ENCODE measurements at regions not wholly inside any gene's neighbourhood (a gene's known extent, or its start where the extent isn't known, plus 50 kb on each side); places are given as distances from the start of the nearest gene placed in this dataset.
A peak's percentile ranks its signal among the peaks of the same experiment; 100 is the strongest.

GRCh38 chr2:235112365-235112764 lies 160.5 kb downstream of the SH3BP4 start:
- Histone ChIP-seq H2BK12ac (ENCODE audit: low read length) (no peak overlapping the region), H3K4me2 (ENCODE audit: insufficient read depth, low read length, poor library complexity, severe bottlenecking) (no peak overlapping the region), H3K9ac (ENCODE audit: low read depth, low read length, poor library complexity) (no peak overlapping the region), H3K4ac (ENCODE audit: low read length) (no peak overlapping the region), H3K27ac (replicated peaks; ENCODE audit: low read length) (no peak overlapping the region), H3K14ac (ENCODE audit: low read length) (no peak overlapping the region), H2BK120ac (ENCODE audit: low read depth, low read length) (no peak overlapping the region), H4K91ac (ENCODE audit: low read depth, low read length, poor library complexity) (no peak overlapping the region), H3K27me3 (ENCODE audit: control insufficient read depth in 3 of 3, insufficient read depth in 3 of 3, low read depth in 1 of 3, low read length in 3 of 3) (no peaks in the 10 kb centered on the region), H3K9me3 (replicated peaks in 1 of 2; ENCODE audit: control insufficient read depth in 2 of 2, insufficient read depth in 1 of 2, low read depth in 1 of 2, low read length in 2 of 2) (no peaks in the 10 kb centered on the region), H2BK5ac (ENCODE audit: low read length) (no peak overlapping the region), H3K36me3 (replicated peaks in 1 of 2; ENCODE audit: control insufficient read depth in 2 of 2, insufficient read depth in 2 of 2, low read length in 2 of 2) (no peaks in the 10 kb centered on the region), H2AFZ (ENCODE audit: low read length) (no peak overlapping the region), H3K4me3 (ENCODE audit: low read length in 2 of 2) (no peak overlapping the region), H2BK15ac (ENCODE audit: low read length) (no peak overlapping the region), H3K4me1 (ENCODE audit: control insufficient read depth in 2 of 2, insufficient read depth in 1 of 2, low read depth in 1 of 2, low read length in 2 of 2) (peaks cover 4 to 10% of the 10 kb centered on the region in 2 donors), H3K79me1 (ENCODE audit: low read depth, low read length) (no peaks in the 10 kb centered on the region), H2AK5ac (ENCODE audit: low read depth, low read length) (no peak overlapping the region), H3K23ac (ENCODE audit: low read depth, low read length, poor library complexity) (no peak overlapping the region), H3K18ac (ENCODE audit: low read length) (no peak overlapping the region), H4K8ac (ENCODE audit: low read depth, low read length) (no peak overlapping the region)
- DNase-seq (ENCODE audit: low spot score), result no peak
- no CpG with 5 or more reads among the region's 4 CpGs for WGBS, 2 donors (ENCODE audit: extremely low coverage in 2 of 2, insufficient read length in 2 of 2, insufficient replicate concordance in 1 of 2)

DNA sequence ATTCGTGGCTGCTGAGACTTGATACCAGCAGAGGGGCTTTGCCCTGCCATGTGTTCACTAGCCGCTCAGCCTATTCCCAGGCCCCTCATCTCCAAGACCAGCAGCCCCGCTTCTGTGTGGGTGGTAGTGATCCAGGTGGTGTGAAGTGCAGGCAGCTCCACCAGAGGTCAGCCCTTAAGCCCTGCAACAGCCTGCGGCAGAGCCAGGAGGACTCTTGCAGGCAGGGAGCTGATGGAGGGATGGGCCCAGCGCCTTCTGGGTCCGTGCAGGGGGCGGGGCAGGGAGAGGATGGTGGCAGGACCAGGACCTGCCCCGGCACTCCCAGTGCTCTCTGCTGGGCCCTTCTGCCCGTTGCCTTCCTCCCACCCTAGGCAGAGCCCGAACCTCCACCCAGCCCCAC lies 162.0 kb downstream of the SH3BP4 start:
- Histone ChIP-seq H3K4ac (ENCODE audit: low read length) (no peak overlapping the region), H2BK12ac (ENCODE audit: low read length) (no peak overlapping the region), H3K36me3 (replicated peaks in 1 of 2; ENCODE audit: control insufficient read depth in 2 of 2, insufficient read depth in 2 of 2, low read length in 2 of 2) (no peaks in the 10 kb centered on the region), H3K9ac (ENCODE audit: low read depth, low read length, poor library complexity) (no peak overlapping the region), H2BK15ac (ENCODE audit: low read length) (peak overlapping the region; percentile 93), H3K18ac (ENCODE audit: low read length) (peak overlapping the region; percentile 77), H2BK120ac (ENCODE audit: low read depth, low read length) (peak overlapping the region; percentile 58), H3K4me2 (ENCODE audit: insufficient read depth, low read length, poor library complexity, severe bottlenecking) (no peak overlapping the region), H3K4me1 (ENCODE audit: control insufficient read depth in 2 of 2, insufficient read depth in 1 of 2, low read depth in 1 of 2, low read length in 2 of 2) (peaks cover 4 to 10% of the 10 kb centered on the region in 2 donors), H3K79me1 (ENCODE audit: low read depth, low read length) (no peaks in the 10 kb centered on the region), H2BK5ac (ENCODE audit: low read length) (no peak overlapping the region), H3K27me3 (ENCODE audit: control insufficient read depth in 3 of 3, insufficient read depth in 3 of 3, low read depth in 1 of 3, low read length in 3 of 3) (no peaks in the 10 kb centered on the region), H2AK5ac (ENCODE audit: low read depth, low read length) (peak overlapping the region; percentile 57), H4K8ac (ENCODE audit: low read depth, low read length) (no peak overlapping the region), H3K23ac (ENCODE audit: low read depth, low read length, poor library complexity) (peak overlapping the region; percentile 34), H3K27ac (replicated peaks; ENCODE audit: low read length) (no peak overlapping the region), H4K91ac (ENCODE audit: low read depth, low read length, poor library complexity) (peak overlapping the region; percentile 49), H3K14ac (ENCODE audit: low read length) (peak overlapping the region; percentile 73), H2AFZ (ENCODE audit: low read length) (no peak overlapping the region), H3K9me3 (replicated peaks in 1 of 2; ENCODE audit: control insufficient read depth in 2 of 2, insufficient read depth in 1 of 2, low read depth in 1 of 2, low read length in 2 of 2) (no peaks in the 10 kb centered on the region), H3K4me3 (ENCODE audit: low read length in 2 of 2) (no peak overlapping the region)
- no peak for DNase-seq (ENCODE audit: low spot score)
- no CpG with 5 or more reads among the region's 10 CpGs for WGBS, 2 donors (ENCODE audit: extremely low coverage in 2 of 2, insufficient read length in 2 of 2, insufficient replicate concordance in 1 of 2)

GRCh38 chr2:235114286-235114685 lies 162.5 kb downstream of the SH3BP4 start:
- Histone ChIP-seq H3K18ac (ENCODE audit: low read length) (peak overlapping the region; percentile 77), H2BK120ac (ENCODE audit: low read depth, low read length) (no peak overlapping the region), H3K4ac (ENCODE audit: low read length) (no peak overlapping the region), H3K9me3 (replicated peaks in 1 of 2; ENCODE audit: control insufficient read depth in 2 of 2, insufficient read depth in 1 of 2, low read depth in 1 of 2, low read length in 2 of 2) (peaks cover 0 to under 1% of the 10 kb centered on the region in 2 donors), H2AK5ac (ENCODE audit: low read depth, low read length) (no peak overlapping the region), H2BK5ac (ENCODE audit: low read length) (no peak overlapping the region), H4K8ac (ENCODE audit: low read depth, low read length) (no peak overlapping the region), H2AFZ (ENCODE audit: low read length) (no peak overlapping the region), H4K91ac (ENCODE audit: low read depth, low read length, poor library complexity) (no peak overlapping the region), H3K36me3 (replicated peaks in 1 of 2; ENCODE audit: control insufficient read depth in 2 of 2, insufficient read depth in 2 of 2, low read length in 2 of 2) (no peaks in the 10 kb centered on the region), H3K27ac (replicated peaks; ENCODE audit: low read length) (no peak overlapping the region), H2BK15ac (ENCODE audit: low read length) (no peak overlapping the region), H3K4me2 (ENCODE audit: insufficient read depth, low read length, poor library complexity, severe bottlenecking) (no peak overlapping the region), H3K27me3 (ENCODE audit: control insufficient read depth in 3 of 3, insufficient read depth in 3 of 3, low read depth in 1 of 3, low read length in 3 of 3) (no peaks in the 10 kb centered on the region), H3K79me1 (ENCODE audit: low read depth, low read length) (no peaks in the 10 kb centered on the region), H2BK12ac (ENCODE audit: low read length) (no peak overlapping the region), H3K23ac (ENCODE audit: low read depth, low read length, poor library complexity) (no peak overlapping the region), H3K9ac (ENCODE audit: low read depth, low read length, poor library complexity) (no peak overlapping the region), H3K4me1 (ENCODE audit: control insufficient read depth in 2 of 2, insufficient read depth in 1 of 2, low read depth in 1 of 2, low read length in 2 of 2) (peaks cover 4 to 10% of the 10 kb centered on the region in 2 donors), H3K4me3 (ENCODE audit: low read length in 2 of 2) (no peak overlapping the region), H3K14ac (ENCODE audit: low read length) (no peak overlapping the region)
- no peak for DNase-seq (ENCODE audit: low spot score)
- no CpG with 5 or more reads among the region's 10 CpGs for WGBS, 2 donors (ENCODE audit: extremely low coverage in 2 of 2, insufficient read length in 2 of 2, insufficient replicate concordance in 1 of 2)

GRCh38 chr2:235115521-235115920 lies 163.7 kb downstream of the SH3BP4 start:
- no peak overlapping the region for H4K91ac ChIP-seq (ENCODE audit: low read depth, low read length, poor library complexity)
- no peak overlapping the region for H3K14ac ChIP-seq (ENCODE audit: low read length)
- H2BK12ac ChIP-seq (ENCODE audit: low read length), result no peak overlapping the region
- no peak overlapping the region for H3K27ac ChIP-seq (replicated peaks; ENCODE audit: low read length)
- peaks cover 0 to 5% of the 10 kb centered on the region in 2 donors for H3K9me3 ChIP-seq (replicated peaks in 1 of 2; ENCODE audit: control insufficient read depth in 2 of 2, insufficient read depth in 1 of 2, low read depth in 1 of 2, low read length in 2 of 2)
- H2AK5ac ChIP-seq (ENCODE audit: low read depth, low read length), result no peak overlapping the region
- H3K23ac ChIP-seq (ENCODE audit: low read depth, low read length, poor library complexity), result no peak overlapping the region
- no CpG with 5 or more reads among the region's 4 CpGs for WGBS, 2 donors (ENCODE audit: extremely low coverage in 2 of 2, insufficient read length in 2 of 2, insufficient replicate concordance in 1 of 2)
- no peak overlapping the region for H3K4ac ChIP-seq (ENCODE audit: low read length)
- H3K4me2 ChIP-seq (ENCODE audit: insufficient read depth, low read length, poor library complexity, severe bottlenecking), result no peak overlapping the region
- no peaks in the 10 kb centered on the region for H3K79me1 ChIP-seq (ENCODE audit: low read depth, low read length)
- no peaks in the 10 kb centered on the region for H3K27me3 ChIP-seq (ENCODE audit: control insufficient read depth in 3 of 3, insufficient read depth in 3 of 3, low read depth in 1 of 3, low read length in 3 of 3)
- no peaks in the 10 kb centered on the region for H3K36me3 ChIP-seq (replicated peaks in 1 of 2; ENCODE audit: control insufficient read depth in 2 of 2, insufficient read depth in 2 of 2, low read length in 2 of 2)
- no peak overlapping the region for H2AFZ ChIP-seq (ENCODE audit: low read length)
- H3K9ac ChIP-seq (ENCODE audit: low read depth, low read length, poor library complexity), result no peak overlapping the region
- H3K4me3 ChIP-seq (ENCODE audit: low read length in 2 of 2), result no peak overlapping the region
- H3K18ac ChIP-seq (ENCODE audit: low read length), result no peak overlapping the region
- no peak for DNase-seq (ENCODE audit: low spot score)
- H3K4me1 ChIP-seq (ENCODE audit: control insufficient read depth in 2 of 2, insufficient read depth in 1 of 2, low read depth in 1 of 2, low read length in 2 of 2), result peaks cover 4 to 10% of the 10 kb centered on the region in 2 donors
- H4K8ac ChIP-seq (ENCODE audit: low read depth, low read length), result no peak overlapping the region
- H2BK15ac ChIP-seq (ENCODE audit: low read length), result no peak overlapping the region
- H2BK5ac ChIP-seq (ENCODE audit: low read length), result no peak overlapping the region
- H2BK120ac ChIP-seq (ENCODE audit: low read depth, low read length), result no peak overlapping the region

Data from neuronal stem cell (in vitro differentiated cells).